NB4 (cell line): ENCODE measurements at regions not wholly inside any gene's neighbourhood (a gene's known extent, or its start where the extent isn't known, plus 50 kb on each side); places are given as distances from the start of the nearest gene placed in this dataset.

ENCODE experiments used
- MAX ChIP-seq: IDR thresholded peaks from 2 replicates; pipeline ENCODE4 v1.6.1; 2011; ENCODE audit warnings: low read depth, low read length
- MYC ChIP-seq: IDR thresholded peaks from 2 replicates; pipeline ENCODE4 v1.6.1; 2011; ENCODE audit warnings: low read depth, low read length
- POLR2A ChIP-seq: IDR thresholded peaks from 2 replicates; pipeline ENCODE4 v1.6.1; 2011; ENCODE audit warnings: mild to moderate bottlenecking; ENCODE audit not compliant: insufficient read length; ENCODE audit errors: extremely low read depth
- TF ChIP-seq, protein P1 (sequence below): IDR thresholded peaks from one replicate; pipeline ENCODE4 v1.5.1; 2012; ENCODE audit warnings: low read depth, low read length

- TF ChIP-seq MAX, result no peak
- TF ChIP-seq, protein P1, sequence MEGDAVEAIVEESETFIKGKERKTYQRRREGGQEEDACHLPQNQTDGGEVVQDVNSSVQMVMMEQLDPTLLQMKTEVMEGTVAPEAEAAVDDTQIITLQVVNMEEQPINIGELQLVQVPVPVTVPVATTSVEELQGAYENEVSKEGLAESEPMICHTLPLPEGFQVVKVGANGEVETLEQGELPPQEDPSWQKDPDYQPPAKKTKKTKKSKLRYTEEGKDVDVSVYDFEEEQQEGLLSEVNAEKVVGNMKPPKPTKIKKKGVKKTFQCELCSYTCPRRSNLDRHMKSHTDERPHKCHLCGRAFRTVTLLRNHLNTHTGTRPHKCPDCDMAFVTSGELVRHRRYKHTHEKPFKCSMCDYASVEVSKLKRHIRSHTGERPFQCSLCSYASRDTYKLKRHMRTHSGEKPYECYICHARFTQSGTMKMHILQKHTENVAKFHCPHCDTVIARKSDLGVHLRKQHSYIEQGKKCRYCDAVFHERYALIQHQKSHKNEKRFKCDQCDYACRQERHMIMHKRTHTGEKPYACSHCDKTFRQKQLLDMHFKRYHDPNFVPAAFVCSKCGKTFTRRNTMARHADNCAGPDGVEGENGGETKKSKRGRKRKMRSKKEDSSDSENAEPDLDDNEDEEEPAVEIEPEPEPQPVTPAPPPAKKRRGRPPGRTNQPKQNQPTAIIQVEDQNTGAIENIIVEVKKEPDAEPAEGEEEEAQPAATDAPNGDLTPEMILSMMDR, result no peak
- TF ChIP-seq POLR2A, result no peak
- no peak for TF ChIP-seq MYC
Observed at GRCh38 chr10:128281343-128281742, 155.1 kb upstream of the MKI67 start.
